OCI-LY1 (cell line): ENCODE measurements at regions not wholly inside any gene's neighbourhood (a gene's known extent, or its start where the extent isn't known, plus 50 kb on each side); places are given as distances from the start of the nearest gene placed in this dataset.

Experiments used
- EZH2 ChIP-seq: fragments of 200-600 bp; sonication (generic), shearing (Covaris generic); IDR thresholded peaks from 2 replicates; pipeline ENCODE4 v1.8.0; 2017; ENCODE audit warnings: borderline replicate concordance, mixed run types, mild to moderate bottlenecking, antibody characterized with exemption, low read length, moderate library complexity, mixed read lengths
- TF ChIP-seq, protein P1 (sequence below): fragments of 200-600 bp; sonication (generic), shearing (Covaris generic); IDR thresholded peaks from 2 replicates; pipeline ENCODE4 v1.5.1; 2017; ENCODE audit warnings: mild to moderate bottlenecking, antibody characterized with exemption, low read length, moderate library complexity, mixed read lengths

- TF ChIP-seq, protein P1, sequence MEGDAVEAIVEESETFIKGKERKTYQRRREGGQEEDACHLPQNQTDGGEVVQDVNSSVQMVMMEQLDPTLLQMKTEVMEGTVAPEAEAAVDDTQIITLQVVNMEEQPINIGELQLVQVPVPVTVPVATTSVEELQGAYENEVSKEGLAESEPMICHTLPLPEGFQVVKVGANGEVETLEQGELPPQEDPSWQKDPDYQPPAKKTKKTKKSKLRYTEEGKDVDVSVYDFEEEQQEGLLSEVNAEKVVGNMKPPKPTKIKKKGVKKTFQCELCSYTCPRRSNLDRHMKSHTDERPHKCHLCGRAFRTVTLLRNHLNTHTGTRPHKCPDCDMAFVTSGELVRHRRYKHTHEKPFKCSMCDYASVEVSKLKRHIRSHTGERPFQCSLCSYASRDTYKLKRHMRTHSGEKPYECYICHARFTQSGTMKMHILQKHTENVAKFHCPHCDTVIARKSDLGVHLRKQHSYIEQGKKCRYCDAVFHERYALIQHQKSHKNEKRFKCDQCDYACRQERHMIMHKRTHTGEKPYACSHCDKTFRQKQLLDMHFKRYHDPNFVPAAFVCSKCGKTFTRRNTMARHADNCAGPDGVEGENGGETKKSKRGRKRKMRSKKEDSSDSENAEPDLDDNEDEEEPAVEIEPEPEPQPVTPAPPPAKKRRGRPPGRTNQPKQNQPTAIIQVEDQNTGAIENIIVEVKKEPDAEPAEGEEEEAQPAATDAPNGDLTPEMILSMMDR = no peak
- no peak for TF ChIP-seq EZH2
Observed at GRCh38 chr2:147524912-147525311, 319.9 kb upstream of the ACVR2A start.
